ENCODE measurements at regions not wholly inside any gene's neighbourhood (a gene's known extent, or its start where the extent isn't known, plus 50 kb on each side); places are given as distances from the start of the nearest gene placed in this dataset.
"Not testable (repeated sequence)": the region's sequence is repeated elsewhere in the genome, so short reads cannot be mapped to it uniquely, and the experiment has no call there.

GRCh38 chr21:27550287-27550686, 583.4 kb upstream of the ADAMTS5 start:
- no peaks in the 10 kb centered on the region for H3K4me1 ChIP-seq

GRCh38 chr21:27548486-27548885, 581.6 kb upstream of the ADAMTS5 start:
- intact Hi-C loops (cut with DNase I; ENCODE audit: low total_unique reads), result no loop called here
- no peak overlapping the region for H3K4me3 ChIP-seq
- TF ChIP-seq POLR2A (IDR thresholded peaks at IDR 0.05) (no peak), CTCF (IDR thresholded peaks at IDR 0.05) (no peak)

More at GRCh38 chr21:27550287-27550686, 583.4 kb upstream of the ADAMTS5 start:
- TF ChIP-seq POLR2A (IDR thresholded peaks at IDR 0.05) (no peak), CTCF (IDR thresholded peaks at IDR 0.05) (no peak)
- H3K27me3 ChIP-seq, result no peaks in the 10 kb centered on the region
- H3K4me3 ChIP-seq, result no peak overlapping the region
- no peak for DNase-seq
- no peaks in the 10 kb centered on the region for H3K9me3 ChIP-seq
- no peaks in the 10 kb centered on the region for H3K36me3 ChIP-seq
- intact Hi-C loops (cut with DNase I; ENCODE audit: low total_unique reads), result no loop called here
- H3K27ac ChIP-seq, result no peak overlapping the region

GRCh38 chr21:27545754-27546349, 579.0 kb upstream of the ADAMTS5 start:
- no peak for DNase-seq
- no peak for TF ChIP-seq POLR2A (IDR thresholded peaks at IDR 0.05)
- TF ChIP-seq CTCF (IDR thresholded peaks at IDR 0.05), result no peak
- Histone ChIP-seq H3K9me3 (no peaks in the 10 kb centered on the region), H3K4me3 (no peak overlapping the region), H3K27ac (no peak overlapping the region), H3K27me3 (no peaks in the 10 kb centered on the region), H3K36me3 (no peaks in the 10 kb centered on the region), H3K4me1 (no peaks in the 10 kb centered on the region)
- intact Hi-C loops (cut with DNase I; ENCODE audit: low total_unique reads), result no loop called here

More at GRCh38 chr21:27548486-27548885, 581.6 kb upstream of the ADAMTS5 start:
- Histone ChIP-seq H3K27ac (no peak overlapping the region), H3K27me3 (no peaks in the 10 kb centered on the region), H3K36me3 (no peaks in the 10 kb centered on the region), H3K4me1 (no peaks in the 10 kb centered on the region), H3K9me3 (no peaks in the 10 kb centered on the region)
- DNase-seq, result no peak

GRCh38 chr21:27542126-27542525, 575.2 kb upstream of the ADAMTS5 start:
- H3K9me3 ChIP-seq; H3K27ac ChIP-seq; intact Hi-C loops (cut with DNase I; ENCODE audit: low total_unique reads); DNase-seq; H3K36me3 ChIP-seq; H3K4me1 ChIP-seq; H3K4me3 ChIP-seq; H3K27me3 ChIP-seq: not testable (repeated sequence)

GRCh38 chr21:27536319-27536718, 569.4 kb upstream of the ADAMTS5 start:
- intact Hi-C loops (cut with DNase I; ENCODE audit: low total_unique reads), result no loop called here
- no peak for DNase-seq
- no peak overlapping the region for H3K27ac ChIP-seq
- no peak overlapping the region for H3K4me3 ChIP-seq
- H3K4me1 ChIP-seq, result no peaks in the 10 kb centered on the region
- peaks cover 0 to 2% of the 10 kb centered on the region in 2 donors for H3K36me3 ChIP-seq
- TF ChIP-seq POLR2A (IDR thresholded peaks at IDR 0.05) (no peak), CTCF (IDR thresholded peaks at IDR 0.05) (no peak)
- no peaks in the 10 kb centered on the region for H3K27me3 ChIP-seq
- H3K9me3 ChIP-seq, result no peaks in the 10 kb centered on the region

- no peaks in the 10 kb centered on the region for H3K4me1 ChIP-seq
- H3K9me3 ChIP-seq, result no peaks in the 10 kb centered on the region
- no peak overlapping the region for H3K27ac ChIP-seq
- H3K4me3 ChIP-seq, result no peak overlapping the region
- TF ChIP-seq CTCF (IDR thresholded peaks at IDR 0.05) (no peak), POLR2A (IDR thresholded peaks at IDR 0.05) (no peak)
- no peak for DNase-seq
- intact Hi-C loops (cut with DNase I; ENCODE audit: low total_unique reads), result no loop called here
- no peaks in the 10 kb centered on the region for H3K27me3 ChIP-seq
- H3K36me3 ChIP-seq, result no peaks in the 10 kb centered on the region
These were observed 568.3 kb upstream of the ADAMTS5 start for GRCh38 chr21:27535188-27535587.

All from uterus (tissue), 3 donors.